ENCODE measurements at regions not wholly inside any gene's neighbourhood (a gene's known extent, or its start where the extent isn't known, plus 50 kb on each side); places are given as distances from the start of the nearest gene placed in this dataset.
"Not testable (repeated sequence)": the region's sequence is repeated elsewhere in the genome, so short reads cannot be mapped to it uniquely, and the experiment has no call there.

GRCh38 chr4:175091649-175092048 lies 173.5 kb downstream of the ADAM29 start:
- Histone ChIP-seq H3K4me3 (ENCODE audit: low read length) (no peak overlapping the region), H3K9me3 (ENCODE audit: control insufficient read depth, insufficient read depth, low read length) (peaks cover 24% of the 10 kb centered on the region), H3K27ac (ENCODE audit: low read length) (no peak overlapping the region), H3K4me1 (ENCODE audit: control insufficient read depth, insufficient read depth, low read length) (no peaks in the 10 kb centered on the region), H3K36me3 (ENCODE audit: control insufficient read depth, insufficient read depth, low read length) (no peaks in the 10 kb centered on the region), H3K27me3 (ENCODE audit: control insufficient read depth, insufficient read depth, low read length) (no peaks in the 10 kb centered on the region)
- no peaks in the 10 kb centered on the region for H3K4me1 Mint-ChIP-seq
- ATAC-seq (no peak), DNase-seq (no peak)
- 65% methylated on average over 4 of the region's 5 CpGs for WGBS (ENCODE audit: insufficient coverage)
- peaks cover 10 to 15% of the 10 kb centered on the region in 2 donors for H3K9me3 Mint-ChIP-seq
- TF ChIP-seq, protein P1, sequence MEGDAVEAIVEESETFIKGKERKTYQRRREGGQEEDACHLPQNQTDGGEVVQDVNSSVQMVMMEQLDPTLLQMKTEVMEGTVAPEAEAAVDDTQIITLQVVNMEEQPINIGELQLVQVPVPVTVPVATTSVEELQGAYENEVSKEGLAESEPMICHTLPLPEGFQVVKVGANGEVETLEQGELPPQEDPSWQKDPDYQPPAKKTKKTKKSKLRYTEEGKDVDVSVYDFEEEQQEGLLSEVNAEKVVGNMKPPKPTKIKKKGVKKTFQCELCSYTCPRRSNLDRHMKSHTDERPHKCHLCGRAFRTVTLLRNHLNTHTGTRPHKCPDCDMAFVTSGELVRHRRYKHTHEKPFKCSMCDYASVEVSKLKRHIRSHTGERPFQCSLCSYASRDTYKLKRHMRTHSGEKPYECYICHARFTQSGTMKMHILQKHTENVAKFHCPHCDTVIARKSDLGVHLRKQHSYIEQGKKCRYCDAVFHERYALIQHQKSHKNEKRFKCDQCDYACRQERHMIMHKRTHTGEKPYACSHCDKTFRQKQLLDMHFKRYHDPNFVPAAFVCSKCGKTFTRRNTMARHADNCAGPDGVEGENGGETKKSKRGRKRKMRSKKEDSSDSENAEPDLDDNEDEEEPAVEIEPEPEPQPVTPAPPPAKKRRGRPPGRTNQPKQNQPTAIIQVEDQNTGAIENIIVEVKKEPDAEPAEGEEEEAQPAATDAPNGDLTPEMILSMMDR (IDR thresholded peaks at IDR 0.05), result no peak
- intact Hi-C loops (cut with micrococcal nuclease), result no loop called here
- H3K36me3 Mint-ChIP-seq, result peaks cover 10% of the 10 kb centered on the region
- H3K4me3 Mint-ChIP-seq, result no peak overlapping the region
- no peak overlapping the region for H3K27ac Mint-ChIP-seq
- H3K27me3 Mint-ChIP-seq (ENCODE audit: low read depth in 2 of 2), result no peaks in the 10 kb centered on the region

DNA sequence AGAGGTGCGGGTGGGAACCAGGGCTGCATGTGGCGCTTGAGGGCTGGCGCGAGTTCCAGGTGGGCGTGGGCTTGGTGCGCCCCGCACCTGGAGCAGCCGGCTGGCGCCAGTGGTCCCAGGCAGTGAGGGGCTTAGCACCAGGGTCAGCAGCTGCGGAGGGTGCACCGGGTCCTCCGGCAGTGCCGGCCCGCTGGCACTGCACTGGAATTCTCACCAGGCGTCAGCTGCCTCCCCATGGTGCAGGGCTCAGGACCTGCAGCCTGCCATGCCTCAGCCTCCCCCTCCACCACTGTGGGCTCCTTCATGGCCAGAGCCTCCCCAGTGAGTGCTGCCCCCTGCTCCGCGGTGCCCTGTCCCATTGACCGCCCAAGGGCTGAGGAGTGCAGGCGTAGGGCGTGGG lies 174.0 kb downstream of the ADAM29 start:
- no peaks in the 10 kb centered on the region for H3K27me3 Mint-ChIP-seq (ENCODE audit: low read depth in 2 of 2)
- H3K27ac Mint-ChIP-seq, result no peak overlapping the region
- 86% methylated on average over 20 of the region's 20 CpGs for whole genome bisulfite sequencing (ENCODE audit: insufficient coverage)
- intact Hi-C loops (cut with micrococcal nuclease), result no loop called here
- H3K36me3 Mint-ChIP-seq, result peaks cover 10% of the 10 kb centered on the region
- H3K27ac ChIP-seq (ENCODE audit: low read length), result no peak overlapping the region
- TF ChIP-seq, protein P1 (IDR thresholded peaks at IDR 0.05), result no peak
- H3K4me1 Mint-ChIP-seq, result no peaks in the 10 kb centered on the region
- no peak overlapping the region for H3K4me3 ChIP-seq (ENCODE audit: low read length)
- no peaks in the 10 kb centered on the region for H3K36me3 ChIP-seq (ENCODE audit: control insufficient read depth, insufficient read depth, low read length)
- DNase-seq, result no peak
- H3K4me3 Mint-ChIP-seq, result no peak overlapping the region
- H3K9me3 Mint-ChIP-seq, result peaks cover 7 to 18% of the 10 kb centered on the region in 2 donors
- peaks cover 24% of the 10 kb centered on the region for H3K9me3 ChIP-seq (ENCODE audit: control insufficient read depth, insufficient read depth, low read length)
- H3K27me3 ChIP-seq (ENCODE audit: control insufficient read depth, insufficient read depth, low read length), result no peaks in the 10 kb centered on the region
- no peaks in the 10 kb centered on the region for H3K4me1 ChIP-seq (ENCODE audit: control insufficient read depth, insufficient read depth, low read length)
- ATAC-seq, result peak in 1 of 3 donors; percentile 21

GRCh38 chr4:175093055-175093454 lies 174.9 kb downstream of the ADAM29 start:
- H3K4me1 Mint-ChIP-seq; H3K27ac Mint-ChIP-seq; H3K27ac ChIP-seq (ENCODE audit: low read length); H3K27me3 Mint-ChIP-seq (ENCODE audit: low read depth in 2 of 2); ATAC-seq; DNase-seq; H3K36me3 ChIP-seq (ENCODE audit: control insufficient read depth, insufficient read depth, low read length); H3K4me3 Mint-ChIP-seq; intact Hi-C loops (cut with micrococcal nuclease); H3K4me3 ChIP-seq (ENCODE audit: low read length); H3K27me3 ChIP-seq (ENCODE audit: control insufficient read depth, insufficient read depth, low read length); H3K4me1 ChIP-seq (ENCODE audit: control insufficient read depth, insufficient read depth, low read length): not testable (repeated sequence)
- peaks cover 6 to 17% of the 10 kb centered on the region in 2 donors for H3K9me3 Mint-ChIP-seq
- peaks cover 24% of the 10 kb centered on the region for H3K9me3 ChIP-seq (ENCODE audit: control insufficient read depth, insufficient read depth, low read length)
- peaks cover 10% of the 10 kb centered on the region for H3K36me3 Mint-ChIP-seq
- WGBS (ENCODE audit: insufficient coverage), result 83% methylated on average over 8 of the region's 9 CpGs

- DNase-seq, result no peak
- H3K4me3 Mint-ChIP-seq, result no peak overlapping the region
- Histone ChIP-seq H3K4me1 (ENCODE audit: control insufficient read depth, insufficient read depth, low read length) (no peaks in the 10 kb centered on the region), H3K9me3 (ENCODE audit: control insufficient read depth, insufficient read depth, low read length) (peaks cover under 1% of the 10 kb centered on the region), H3K27ac (ENCODE audit: low read length) (no peak overlapping the region), H3K4me3 (ENCODE audit: low read length) (no peak overlapping the region), H3K27me3 (ENCODE audit: control insufficient read depth, insufficient read depth, low read length) (no peaks in the 10 kb centered on the region), H3K36me3 (ENCODE audit: control insufficient read depth, insufficient read depth, low read length) (no peaks in the 10 kb centered on the region)
- H3K27ac Mint-ChIP-seq, result no peak overlapping the region
- intact Hi-C loops (cut with micrococcal nuclease), result no loop called here
- H3K4me1 Mint-ChIP-seq, result no peaks in the 10 kb centered on the region
- WGBS (ENCODE audit: insufficient coverage), result 85% methylated on average over 1 of the region's 2 CpGs
- H3K36me3 Mint-ChIP-seq, result peaks cover 5% of the 10 kb centered on the region
- ATAC-seq, result no peak
- peaks cover 11 to 27% of the 10 kb centered on the region in 2 donors for H3K9me3 Mint-ChIP-seq
- no peaks in the 10 kb centered on the region for H3K27me3 Mint-ChIP-seq (ENCODE audit: low read depth in 2 of 2)
- TF ChIP-seq, protein P1 (IDR thresholded peaks at IDR 0.05), result no peak
Observed at GRCh38 chr4:175103403-175103802, 185.2 kb downstream of the ADAM29 start.

Measured in natural killer cell (primary cell).